ENCODE measurements at regions not wholly inside any gene's neighbourhood (a gene's known extent, or its start where the extent isn't known, plus 50 kb on each side); places are given as distances from the start of the nearest gene placed in this dataset.
"Not testable (repeated sequence)": the region's sequence is repeated elsewhere in the genome, so short reads cannot be mapped to it uniquely, and the experiment has no call there.

GRCh38 chr16:73403291-73403690, 355.4 kb upstream of the ZFHX3 start:
- Histone ChIP-seq H3K9me3 (no peaks in the 10 kb centered on the region), H3K36me3 (no peaks in the 10 kb centered on the region), H3K4me3 (no peak overlapping the region), H3K27ac (no peak overlapping the region), H3K4me1 (no peaks in the 10 kb centered on the region), H3K27me3 (no peaks in the 10 kb centered on the region)
- DNase-seq (peak in 1 of 2 donors; percentile 35), ATAC-seq (ENCODE audit: low FRiP score in 2 of 2) (no peak)
- no peak for TF ChIP-seq EP300 (IDR thresholded peaks at IDR 0.05)
- no peak for TF ChIP-seq CTCF (IDR thresholded peaks at IDR 0.05)
- TF ChIP-seq POLR2AphosphoS5 (IDR thresholded peaks at IDR 0.05), result no peak
- no peak for TF ChIP-seq POLR2A (IDR thresholded peaks at IDR 0.05)
- WGBS, 2 donors, result 88 to 94% methylated on average over 12 of the region's 12 CpGs

- TF ChIP-seq CTCF (IDR thresholded peaks at IDR 0.05) (no peak), EP300 (IDR thresholded peaks at IDR 0.05) (no peak), POLR2AphosphoS5 (IDR thresholded peaks at IDR 0.05) (no peak), POLR2A (IDR thresholded peaks at IDR 0.05) (no peak)
- Histone ChIP-seq H3K27ac (no peak overlapping the region), H3K4me3 (no peak overlapping the region), H3K4me1 (no peaks in the 10 kb centered on the region), H3K27me3 (no peaks in the 10 kb centered on the region), H3K9me3 (no peaks in the 10 kb centered on the region), H3K36me3 (no peaks in the 10 kb centered on the region)
- no peak for ATAC-seq (ENCODE audit: low FRiP score in 2 of 2)
- WGBS, 2 donors, result 71 to 83% methylated on average over 10 of the region's 10 CpGs
- no peak for DNase-seq
Observed at GRCh38 chr16:73400951-73401350, 353.0 kb upstream of the ZFHX3 start.

GRCh38 chr16:73399997-73400396, 352.1 kb upstream of the ZFHX3 start:
- Histone ChIP-seq H3K27me3 (no peaks in the 10 kb centered on the region), H3K27ac (no peak overlapping the region), H3K4me1 (no peaks in the 10 kb centered on the region), H3K9me3 (no peaks in the 10 kb centered on the region), H3K4me3 (no peak overlapping the region), H3K36me3 (no peaks in the 10 kb centered on the region)
- TF ChIP-seq POLR2A (IDR thresholded peaks at IDR 0.05) (no peak), POLR2AphosphoS5 (IDR thresholded peaks at IDR 0.05) (no peak), EP300 (IDR thresholded peaks at IDR 0.05) (no peak), CTCF (IDR thresholded peaks at IDR 0.05) (no peak)
- 86 to 95% methylated on average over 5 of the region's 5 CpGs for WGBS, 2 donors
- DNase-seq (no peak), ATAC-seq (ENCODE audit: low FRiP score in 2 of 2) (no peak)

- Histone ChIP-seq H3K36me3 (no peaks in the 10 kb centered on the region), H3K4me1 (no peaks in the 10 kb centered on the region), H3K27me3 (no peaks in the 10 kb centered on the region), H3K9me3 (no peaks in the 10 kb centered on the region), H3K27ac (no peak overlapping the region), H3K4me3 (no peak overlapping the region)
- WGBS, 2 donors, result 95% methylated on average over 5 of the region's 5 CpGs
- DNase-seq (no peak), ATAC-seq (ENCODE audit: low FRiP score in 2 of 2) (no peak)
- TF ChIP-seq POLR2A (IDR thresholded peaks at IDR 0.05) (no peak), EP300 (IDR thresholded peaks at IDR 0.05) (no peak), POLR2AphosphoS5 (IDR thresholded peaks at IDR 0.05) (no peak), CTCF (IDR thresholded peaks at IDR 0.05) (no peak)
Observed at GRCh38 chr16:73399486-73399885, 351.6 kb upstream of the ZFHX3 start.

- ATAC-seq (ENCODE audit: low FRiP score in 2 of 2); H3K27ac ChIP-seq; H3K27me3 ChIP-seq; H3K4me1 ChIP-seq; H3K36me3 ChIP-seq; H3K9me3 ChIP-seq; H3K4me3 ChIP-seq; DNase-seq: not testable (repeated sequence)
- 85 to 90% methylated on average over 1 of the region's 1 CpG for WGBS, 2 donors
Observed at GRCh38 chr16:73398604-73399003, 350.7 kb upstream of the ZFHX3 start.

Data from upper lobe of left lung (tissue), 6 donors.